ENCODE measurements at regions not wholly inside any gene's neighbourhood (a gene's known extent, or its start where the extent isn't known, plus 50 kb on each side); places are given as distances from the start of the nearest gene placed in this dataset.
A peak's percentile ranks its signal among the peaks of the same experiment; 100 is the strongest.

DNA sequence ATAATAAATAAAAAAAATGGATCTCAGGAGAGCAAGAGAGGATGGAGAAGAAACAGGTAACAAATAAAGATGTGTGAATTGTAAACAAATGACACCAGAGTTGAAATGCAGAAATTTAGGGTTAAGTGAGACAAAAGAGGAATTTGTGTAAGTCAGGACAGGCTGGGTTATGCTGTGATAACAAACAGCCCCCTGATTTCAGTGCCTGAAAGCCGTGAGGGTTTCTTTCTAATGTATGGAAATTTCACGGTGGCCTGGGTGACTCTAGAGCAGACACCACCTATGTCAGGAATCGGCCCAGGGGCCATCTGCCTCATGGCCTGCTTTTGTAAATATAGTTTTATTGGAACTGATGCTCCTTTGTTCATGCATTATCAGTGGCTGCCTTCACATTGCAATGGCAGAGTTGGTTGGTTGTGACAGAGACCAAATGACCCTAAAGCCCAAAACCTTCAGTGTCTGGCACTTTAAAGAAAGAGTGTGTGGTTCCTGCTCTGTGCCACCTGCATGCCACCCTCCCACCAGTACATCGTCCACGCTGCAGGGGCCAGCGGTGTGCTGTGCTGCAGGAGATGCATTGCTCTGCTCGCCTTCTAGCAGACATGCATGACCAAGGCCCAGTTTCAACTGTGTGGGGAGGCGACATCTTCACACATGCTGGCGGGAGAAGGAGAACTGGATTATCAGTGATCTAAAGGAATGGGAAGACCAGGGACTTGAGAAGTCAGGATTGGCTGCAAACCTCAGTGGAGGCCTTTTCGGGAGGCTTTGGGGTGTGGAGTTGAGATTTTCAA, 221.2 kb upstream of the APCDD1 start:
- Histone ChIP-seq H3K4me1 (peaks cover 10 to 27% of the 10 kb centered on the region in 2 donors), H3K27ac (no peak overlapping the region), H3K36me3 (no peaks in the 10 kb centered on the region), H3K9me3 (peaks cover 0 to 9% of the 10 kb centered on the region in 2 donors), H3K27me3 (no peaks in the 10 kb centered on the region), H3K4me3 (no peak overlapping the region)
- TF ChIP-seq, protein P1, sequence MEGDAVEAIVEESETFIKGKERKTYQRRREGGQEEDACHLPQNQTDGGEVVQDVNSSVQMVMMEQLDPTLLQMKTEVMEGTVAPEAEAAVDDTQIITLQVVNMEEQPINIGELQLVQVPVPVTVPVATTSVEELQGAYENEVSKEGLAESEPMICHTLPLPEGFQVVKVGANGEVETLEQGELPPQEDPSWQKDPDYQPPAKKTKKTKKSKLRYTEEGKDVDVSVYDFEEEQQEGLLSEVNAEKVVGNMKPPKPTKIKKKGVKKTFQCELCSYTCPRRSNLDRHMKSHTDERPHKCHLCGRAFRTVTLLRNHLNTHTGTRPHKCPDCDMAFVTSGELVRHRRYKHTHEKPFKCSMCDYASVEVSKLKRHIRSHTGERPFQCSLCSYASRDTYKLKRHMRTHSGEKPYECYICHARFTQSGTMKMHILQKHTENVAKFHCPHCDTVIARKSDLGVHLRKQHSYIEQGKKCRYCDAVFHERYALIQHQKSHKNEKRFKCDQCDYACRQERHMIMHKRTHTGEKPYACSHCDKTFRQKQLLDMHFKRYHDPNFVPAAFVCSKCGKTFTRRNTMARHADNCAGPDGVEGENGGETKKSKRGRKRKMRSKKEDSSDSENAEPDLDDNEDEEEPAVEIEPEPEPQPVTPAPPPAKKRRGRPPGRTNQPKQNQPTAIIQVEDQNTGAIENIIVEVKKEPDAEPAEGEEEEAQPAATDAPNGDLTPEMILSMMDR (IDR thresholded peaks at IDR 0.05), result no peak
- no peak for DNase-seq
- no peak for ATAC-seq
- intact Hi-C loops (cut with DNase I), result no loop called here

DNA sequence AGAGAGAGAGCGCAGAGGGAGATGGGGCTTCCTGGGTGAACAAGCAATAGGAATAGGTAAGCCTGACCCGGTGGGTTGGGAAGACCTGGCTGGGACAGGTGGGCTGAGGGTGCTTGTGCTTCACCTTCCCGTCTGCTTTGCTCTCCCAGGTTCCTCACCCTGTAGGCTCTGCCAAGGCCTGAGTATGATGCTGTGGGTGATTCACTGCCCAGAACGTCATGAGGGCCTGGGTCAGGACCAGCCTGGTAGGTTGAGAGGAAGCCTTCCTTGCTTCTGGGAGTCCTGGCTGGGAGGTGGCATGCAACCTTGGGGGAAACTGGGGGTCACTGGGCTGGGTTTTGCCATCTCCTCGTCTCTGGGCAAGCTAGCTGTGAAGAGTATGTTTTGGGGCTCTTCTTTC, 220.2 kb upstream of the APCDD1 start:
- Histone ChIP-seq H3K27me3 (no peaks in the 10 kb centered on the region), H3K4me1 (peaks cover 14 to 35% of the 10 kb centered on the region in 2 donors), H3K9me3 (peaks cover 0 to 9% of the 10 kb centered on the region in 2 donors), H3K36me3 (no peaks in the 10 kb centered on the region), H3K4me3 (no peak overlapping the region), H3K27ac (no peak overlapping the region)
- TF ChIP-seq, protein P1 (IDR thresholded peaks at IDR 0.05), result no peak
- ATAC-seq, result peak; percentile 11
- no peak for DNase-seq
- intact Hi-C loops (cut with DNase I), result no loop called here

DNA sequence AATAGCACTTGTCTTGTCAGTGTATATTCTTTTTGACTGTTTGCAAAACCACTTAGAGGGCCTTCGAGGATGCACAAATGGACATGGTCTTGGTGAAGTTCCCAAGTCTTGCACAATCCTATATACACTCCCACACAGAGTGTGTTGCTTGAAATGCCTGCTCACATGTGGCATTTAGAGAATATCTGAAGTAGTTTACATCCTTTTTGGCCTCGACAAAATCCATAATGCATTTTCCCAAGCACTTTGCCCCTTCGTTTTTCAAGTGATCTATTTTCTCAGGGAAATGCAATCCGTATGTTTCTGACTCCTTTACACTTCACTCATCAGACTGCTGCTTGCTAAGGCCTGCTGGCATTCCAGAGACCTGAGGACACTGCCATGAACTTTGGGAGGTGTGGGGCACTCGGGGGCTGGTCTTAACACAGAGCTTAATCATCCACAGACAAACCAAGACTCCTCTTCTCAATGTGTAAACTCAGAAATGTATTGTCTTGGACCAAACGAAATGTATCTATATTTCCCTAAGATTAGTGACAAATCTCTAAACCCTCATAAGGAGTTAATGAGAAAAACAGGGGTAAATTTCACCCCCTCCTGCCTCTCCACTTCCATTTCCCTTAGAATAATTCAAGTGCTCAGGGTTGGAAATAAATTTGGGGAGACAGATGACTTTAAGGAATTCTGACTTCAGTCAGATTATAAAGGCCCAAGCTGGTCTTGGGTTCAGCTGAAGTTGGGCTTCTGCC, 219.3 kb upstream of the APCDD1 start:
- ATAC-seq (peak; percentile 71), DNase-seq (peak in 2 of 4 donors; percentile 80 to 88)
- no peaks in the 10 kb centered on the region for H3K27me3 ChIP-seq
- peaks cover 0 to 2% of the 10 kb centered on the region in 2 donors for H3K9me3 ChIP-seq
- peaks cover 15 to 43% of the 10 kb centered on the region in 2 donors for H3K4me1 ChIP-seq
- H3K4me3 ChIP-seq, result no peak overlapping the region
- H3K27ac ChIP-seq, result no peak overlapping the region
- H3K36me3 ChIP-seq, result no peaks in the 10 kb centered on the region
- intact Hi-C loops (cut with DNase I), result no loop called here
- TF ChIP-seq, protein P1 (IDR thresholded peaks at IDR 0.05), result no peak

GRCh38 chr18:10235661-10235952, 218.8 kb upstream of the APCDD1 start:
- no peak overlapping the region for H3K4me3 ChIP-seq
- intact Hi-C loops (cut with DNase I), result no loop called here
- no peaks in the 10 kb centered on the region for H3K36me3 ChIP-seq
- TF ChIP-seq, protein P1 (IDR thresholded peaks at IDR 0.05), result no peak
- H3K27ac ChIP-seq, result no peak overlapping the region
- H3K27me3 ChIP-seq, result no peaks in the 10 kb centered on the region
- peaks cover 15 to 48% of the 10 kb centered on the region in 2 donors for H3K4me1 ChIP-seq
- DNase-seq, result no peak
- ATAC-seq, result no peak
- H3K9me3 ChIP-seq, result no peaks in the 10 kb centered on the region

- peaks cover 15 to 40% of the 10 kb centered on the region in 2 donors for H3K4me1 ChIP-seq
- no peaks in the 10 kb centered on the region for H3K27me3 ChIP-seq
- intact Hi-C loops (cut with DNase I), result no loop called here
- TF ChIP-seq, protein P1 (IDR thresholded peaks at IDR 0.05), result no peak
- no peak overlapping the region for H3K4me3 ChIP-seq
- H3K9me3 ChIP-seq, result no peaks in the 10 kb centered on the region
- ATAC-seq, result peak; percentile 57
- no peak overlapping the region for H3K27ac ChIP-seq
- H3K36me3 ChIP-seq, result no peaks in the 10 kb centered on the region
- peak in 2 of 4 donors; percentile 63 to 83 for DNase-seq
Observed at GRCh38 chr18:10239103-10239502, 215.3 kb upstream of the APCDD1 start.
